ENCODE measurements at regions not wholly inside any gene's neighbourhood (a gene's known extent, or its start where the extent isn't known, plus 50 kb on each side); places are given as distances from the start of the nearest gene placed in this dataset.
"Not testable (repeated sequence)": the region's sequence is repeated elsewhere in the genome, so short reads cannot be mapped to it uniquely, and the experiment has no call there.

- DNase-seq = not testable (repeated sequence)
Observed at GRCh38 chr2:90291934-90292333, 1600.5 kb downstream of the RPIA start.

GRCh38 chr2:90292451-90292850 is 1601.0 kb downstream of the RPIA start:
- DNase-seq = not testable (repeated sequence)

GRCh38 chr2:90293224-90293623 is 1601.8 kb downstream of the RPIA start:
- not testable (repeated sequence) for DNase-seq

GRCh38 chr2:90293806-90294205 is 1602.3 kb downstream of the RPIA start:
- not testable (repeated sequence) for DNase-seq

- DNase-seq = not testable (repeated sequence)
Observed at GRCh38 chr2:90295036-90295750, 1603.7 kb downstream of the RPIA start.

- not testable (repeated sequence) for DNase-seq
Observed at GRCh38 chr2:90296484-90296777, 1605.0 kb downstream of the RPIA start.

GRCh38 chr2:90297701-90298100 is 1606.2 kb downstream of the RPIA start:
- DNase-seq = not testable (repeated sequence)

GRCh38 chr2:90298126-90298755 is 1606.8 kb downstream of the RPIA start:
- DNase-seq = not testable (repeated sequence)

- not testable (repeated sequence) for DNase-seq
Observed at GRCh38 chr2:90298983-90299382, 1607.5 kb downstream of the RPIA start.

GRCh38 chr2:90322982-90323381 is 1631.5 kb downstream of the RPIA start:
- not testable (repeated sequence) for DNase-seq

- not testable (repeated sequence) for DNase-seq
Observed at GRCh38 chr2:90323612-90324558, 1632.4 kb downstream of the RPIA start.

GRCh38 chr2:90324672-90325071 is 1633.2 kb downstream of the RPIA start:
- DNase-seq = not testable (repeated sequence)

- DNase-seq = not testable (repeated sequence)
Observed at GRCh38 chr2:90325796-90326353, 1634.4 kb downstream of the RPIA start.

- not testable (repeated sequence) for DNase-seq
Observed at GRCh38 chr2:90355546-90355945, 1664.1 kb downstream of the RPIA start.

- DNase-seq = not testable (repeated sequence)
Observed at GRCh38 chr2:90359344-90359743, 1667.9 kb downstream of the RPIA start.

GRCh38 chr2:90359887-90360730 is 1668.6 kb downstream of the RPIA start:
- DNase-seq = not testable (repeated sequence)

GRCh38 chr2:90360731-90361035 is 1669.2 kb downstream of the RPIA start:
- DNase-seq = not testable (repeated sequence)
